SJCRH30 (cell line): ENCODE measurements at regions not wholly inside any gene's neighbourhood (a gene's known extent, or its start where the extent isn't known, plus 50 kb on each side); places are given as distances from the start of the nearest gene placed in this dataset.

Experiments
- DNase-seq, 2 experiments: peaks; one replicate each; pipeline ENCODE4 v3.0.0-alpha.2; 2015 to 2020
- H3K27ac ChIP-seq: fragments of 250-450 bp; sonication (Bioruptor Pico); 2 replicates; pipeline ENCODE4 v1.5.1; 2020; ENCODE audit warnings: mild to moderate bottlenecking, moderate library complexity
- H3K27me3 ChIP-seq: fragments of 250-450 bp; sonication (Bioruptor Pico); 2 replicates; pipeline ENCODE4 v1.5.1; 2020; ENCODE audit warnings: mild to moderate bottlenecking, moderate library complexity
- H3K36me3 ChIP-seq: fragments of 250-450 bp; sonication (Bioruptor Pico); 2 replicates; pipeline ENCODE4 v1.5.1; 2020; ENCODE audit warnings: mild to moderate bottlenecking, moderate library complexity
- H3K4me1 ChIP-seq: fragments of 250-450 bp; sonication (Bioruptor Pico); 2 replicates; pipeline ENCODE4 v1.5.1; 2020; ENCODE audit warnings: mild to moderate bottlenecking, moderate library complexity
- H3K4me3 ChIP-seq: fragments of 250-450 bp; sonication (Bioruptor Pico); 2 replicates; pipeline ENCODE4 v1.5.1; 2020; ENCODE audit warnings: mild to moderate bottlenecking, moderate library complexity
- H3K9me3 ChIP-seq: fragments of 250-450 bp; sonication (Bioruptor Pico); replicated peaks from 2 replicates; pipeline ENCODE4 v1.5.1; 2020; ENCODE audit warnings: mild to moderate bottlenecking, moderate library complexity

DNA sequence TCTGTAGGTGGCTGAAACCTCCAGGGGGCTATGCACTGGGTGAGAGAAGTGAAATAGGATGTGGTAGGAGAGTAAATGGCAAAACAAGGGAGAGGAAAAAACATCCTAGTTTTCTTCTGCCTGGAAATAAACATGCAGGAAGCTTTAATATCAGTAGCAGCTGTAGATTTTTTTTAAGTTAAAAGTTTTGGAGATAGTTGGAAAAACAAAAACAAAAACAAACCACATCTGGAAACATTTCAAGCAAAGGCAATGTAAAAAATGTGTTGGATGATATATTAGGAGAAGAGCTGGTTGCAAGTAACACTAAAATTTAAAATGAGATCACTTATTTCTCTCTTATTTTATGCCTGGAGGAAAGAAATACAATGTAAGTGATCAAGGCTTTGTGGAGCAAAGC, 388.0 kb downstream of the SPRY1 start:
- Histone ChIP-seq H3K27ac (no peak overlapping the region), H3K4me3 (no peak overlapping the region), H3K9me3 (no peaks in the 10 kb centered on the region; the same call in 1 of the 2 replicates), H3K4me1 (peaks cover 24% of the 10 kb centered on the region), H3K36me3 (no peaks in the 10 kb centered on the region), H3K27me3 (no peaks in the 10 kb centered on the region)
- DNase-seq: no peak

DNA sequence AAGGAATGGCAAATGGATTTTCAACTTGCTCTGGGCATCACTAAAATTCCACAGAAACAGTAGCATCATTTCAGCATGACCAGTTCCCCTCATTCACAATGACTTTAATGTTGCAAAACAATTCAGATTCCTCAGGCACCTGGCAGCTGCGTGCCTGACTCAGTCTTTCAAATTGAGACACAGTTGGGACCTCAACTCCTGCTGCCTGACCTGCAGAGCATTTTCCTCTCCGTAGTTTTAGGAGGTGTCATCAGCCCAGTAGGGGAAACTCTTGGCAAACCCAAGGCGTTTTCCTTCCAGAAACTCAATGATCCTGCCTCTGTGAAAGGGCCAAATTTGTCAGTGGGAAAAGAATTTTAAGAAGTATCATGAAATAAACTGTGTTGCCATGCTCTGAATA, 388.9 kb downstream of the SPRY1 start:
- Histone ChIP-seq H3K4me3 (no peak overlapping the region), H3K27ac (no peak overlapping the region), H3K36me3 (no peaks in the 10 kb centered on the region), H3K27me3 (no peaks in the 10 kb centered on the region), H3K9me3 (no peaks in the 10 kb centered on the region; the same call in 1 of the 2 replicates), H3K4me1 (peaks cover 24% of the 10 kb centered on the region)
- DNase-seq: no peak

DNA sequence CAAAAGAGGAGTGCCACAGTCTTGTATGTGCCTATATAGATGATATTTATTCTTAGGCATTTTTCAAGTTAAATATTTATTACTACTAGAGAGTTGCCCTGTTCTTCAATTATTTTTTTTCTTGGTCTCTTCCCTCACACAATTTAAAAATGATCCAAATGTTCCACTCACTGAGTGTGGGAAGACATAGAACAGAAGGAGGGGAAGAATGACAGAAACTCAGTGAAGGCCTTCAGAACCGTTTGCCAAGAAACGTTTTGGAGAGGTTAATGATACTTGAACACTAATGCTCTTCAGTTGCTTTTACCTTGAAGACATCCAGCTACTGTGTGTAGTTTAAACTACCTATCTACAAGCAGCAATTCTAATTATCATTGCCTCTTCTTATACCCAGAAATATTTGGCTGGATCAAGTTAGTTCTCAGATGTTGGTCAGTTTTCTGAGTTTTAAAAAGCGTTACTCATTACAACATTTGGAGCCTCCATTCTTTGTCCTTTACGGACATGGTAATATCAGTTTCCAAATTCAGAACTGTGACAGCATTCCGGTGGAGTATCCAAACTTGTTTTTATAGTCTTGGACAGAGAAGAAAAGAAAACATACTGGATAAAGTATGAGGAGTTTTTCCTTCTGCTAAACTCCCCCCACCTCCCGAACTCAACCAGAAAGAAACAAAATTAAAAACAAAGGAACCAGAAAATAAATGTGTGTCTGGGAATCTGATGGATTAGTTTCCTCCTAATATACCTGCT, 389.7 kb downstream of the SPRY1 start:
- Histone ChIP-seq H3K27me3 (no peaks in the 10 kb centered on the region), H3K36me3 (no peaks in the 10 kb centered on the region), H3K4me3 (peak overlapping the region; percentile 23), H3K27ac (peak overlapping the region; percentile 49), H3K9me3 (no peaks in the 10 kb centered on the region; the same call in 1 of the 2 replicates), H3K4me1 (peaks cover 24% of the 10 kb centered on the region)
- no peak for DNase-seq

DNA sequence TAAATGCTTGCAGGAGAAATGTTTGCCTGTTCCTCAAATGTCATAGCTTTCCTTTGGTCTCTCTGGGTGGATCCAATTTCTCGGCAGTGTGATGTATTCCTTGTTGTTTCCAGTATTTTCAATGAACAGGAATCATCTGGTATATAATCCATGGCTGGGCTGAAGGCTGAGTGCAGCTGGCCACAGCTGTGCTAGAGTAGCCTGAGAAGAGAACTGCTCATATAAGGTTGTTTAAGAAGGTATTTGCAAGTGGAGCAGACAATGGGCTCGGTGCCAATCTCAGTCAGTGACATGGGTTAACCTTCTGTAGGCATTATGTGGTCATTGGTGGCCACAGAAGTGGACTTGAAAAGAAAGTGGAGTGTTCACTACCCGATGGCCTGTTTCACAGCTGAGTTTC, 390.3 kb downstream of the SPRY1 start:
- Histone ChIP-seq H3K36me3 (no peaks in the 10 kb centered on the region), H3K9me3 (no peaks in the 10 kb centered on the region; the same call in 1 of the 2 replicates), H3K27me3 (no peaks in the 10 kb centered on the region), H3K4me1 (peaks cover 24% of the 10 kb centered on the region), H3K27ac (peak overlapping the region; percentile 49), H3K4me3 (peak overlapping the region; percentile 23)
- DNase-seq: peak; percentile 89 to 95

DNA sequence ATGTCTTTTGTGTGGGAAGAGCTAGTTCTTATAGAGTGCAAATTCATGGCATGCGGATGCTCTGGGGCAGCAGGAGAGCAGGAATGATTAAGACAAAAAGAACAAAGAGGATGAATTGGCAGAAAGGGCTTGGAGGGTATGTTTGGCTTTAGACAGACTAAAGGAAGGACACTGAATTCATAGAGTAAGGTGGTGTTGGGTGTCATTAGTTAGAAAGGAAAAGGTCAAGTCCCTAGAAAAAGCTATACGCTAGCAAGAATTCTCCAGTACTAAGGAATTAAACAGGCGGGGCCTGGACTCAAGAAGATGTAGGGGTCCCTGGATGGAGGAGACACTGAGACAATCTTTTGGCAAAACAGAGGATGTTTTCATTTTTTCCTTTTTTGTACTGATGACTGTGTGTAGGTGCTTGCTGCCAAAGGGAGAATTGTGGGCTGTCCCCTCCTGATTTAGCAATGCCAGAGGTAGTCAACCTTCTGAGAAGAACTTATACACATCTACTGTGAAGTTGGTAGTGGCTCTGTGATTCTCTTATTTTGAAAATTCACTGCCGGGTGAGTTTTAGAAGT, 391.0 kb downstream of the SPRY1 start:
- Histone ChIP-seq H3K4me1 (peaks cover 24% of the 10 kb centered on the region), H3K9me3 (no peaks in the 10 kb centered on the region; the same call in 1 of the 2 replicates), H3K27me3 (no peaks in the 10 kb centered on the region), H3K27ac (peak overlapping the region; percentile 49), H3K4me3 (no peak overlapping the region), H3K36me3 (no peaks in the 10 kb centered on the region)
- DNase-seq: no peak

DNA sequence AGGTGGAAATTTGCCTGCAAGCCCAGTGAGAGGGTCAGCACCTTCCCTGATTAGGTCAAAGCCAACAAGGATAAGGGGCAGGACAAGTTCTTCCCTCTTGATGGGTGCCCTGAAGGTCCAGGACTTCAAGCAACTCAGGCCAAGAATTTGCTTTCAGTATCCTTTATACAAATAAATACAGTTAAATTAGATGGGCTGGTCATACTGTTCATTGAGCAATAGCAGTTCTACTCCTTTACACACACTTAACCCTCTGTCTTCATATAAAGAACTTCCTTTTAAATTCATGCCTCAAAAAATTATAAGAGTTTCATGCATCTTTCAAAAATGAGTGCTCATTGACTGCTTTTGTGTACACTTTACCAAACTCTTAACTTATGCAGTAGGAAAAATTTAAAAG, 392.0 kb downstream of the SPRY1 start:
- no peaks in the 10 kb centered on the region; the same call in 1 of the 2 replicates for H3K9me3 ChIP-seq
- no peaks in the 10 kb centered on the region for H3K27me3 ChIP-seq
- DNase-seq: no peak
- H3K27ac ChIP-seq: no peak overlapping the region
- no peak overlapping the region for H3K4me3 ChIP-seq
- peaks cover 24% of the 10 kb centered on the region for H3K4me1 ChIP-seq
- H3K36me3 ChIP-seq: no peaks in the 10 kb centered on the region

DNA sequence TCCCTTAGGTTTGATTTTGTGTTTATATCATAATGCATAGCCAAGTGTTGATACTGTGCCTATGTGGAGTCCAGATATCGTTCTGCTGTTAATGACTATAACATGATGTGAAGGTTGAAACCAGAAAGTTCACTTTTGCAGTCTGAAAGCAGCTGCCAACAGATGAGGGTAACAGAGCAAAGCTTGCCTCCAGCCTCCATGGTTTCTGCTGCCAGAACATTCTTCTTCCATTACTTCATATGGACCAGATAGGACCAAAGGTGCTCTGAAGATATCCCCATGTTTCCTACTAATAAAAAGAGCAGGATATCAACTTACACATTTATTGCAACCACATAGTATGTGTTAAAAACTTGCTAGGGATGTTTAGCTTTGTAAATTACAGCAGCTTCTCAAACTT, 394.1 kb downstream of the SPRY1 start:
- no peak for DNase-seq
- H3K4me1 ChIP-seq: peaks cover 18% of the 10 kb centered on the region
- no peak overlapping the region for H3K27ac ChIP-seq
- H3K4me3 ChIP-seq: no peak overlapping the region
- no peaks in the 10 kb centered on the region for H3K27me3 ChIP-seq
- H3K36me3 ChIP-seq: no peaks in the 10 kb centered on the region
- no peaks in the 10 kb centered on the region for H3K9me3 ChIP-seq

DNA sequence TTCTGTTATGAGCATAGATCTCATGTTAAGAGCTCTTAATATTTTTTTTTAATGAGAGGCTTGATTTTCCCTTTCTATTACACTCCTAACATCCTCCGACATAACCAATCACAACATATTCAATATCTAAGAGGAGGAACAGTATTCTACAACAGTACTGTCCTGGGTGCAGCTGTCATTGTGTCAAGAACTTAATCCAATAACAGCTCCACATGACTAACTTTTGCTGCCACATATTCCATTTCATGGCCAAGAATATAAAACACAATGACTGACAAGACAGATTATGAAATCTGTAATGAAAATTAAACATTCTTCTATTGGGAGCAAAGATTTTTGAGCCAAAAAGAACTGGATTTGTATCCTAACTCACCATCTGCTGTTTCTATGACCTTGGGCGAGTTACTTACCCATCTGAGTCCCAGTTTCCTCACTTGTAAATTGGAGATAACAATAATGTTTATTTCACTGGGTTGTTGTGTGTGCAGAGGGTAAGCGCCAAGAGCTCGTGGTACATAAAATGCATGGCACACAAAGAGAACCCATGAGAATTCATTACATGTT, 405.6 kb downstream of the SPRY1 start:
- Histone ChIP-seq H3K4me3 (no peak overlapping the region), H3K36me3 (no peaks in the 10 kb centered on the region), H3K27me3 (no peaks in the 10 kb centered on the region), H3K4me1 (no peaks in the 10 kb centered on the region), H3K9me3 (peaks cover 12% of the 10 kb centered on the region), H3K27ac (no peak overlapping the region)
- DNase-seq: no peak

DNA sequence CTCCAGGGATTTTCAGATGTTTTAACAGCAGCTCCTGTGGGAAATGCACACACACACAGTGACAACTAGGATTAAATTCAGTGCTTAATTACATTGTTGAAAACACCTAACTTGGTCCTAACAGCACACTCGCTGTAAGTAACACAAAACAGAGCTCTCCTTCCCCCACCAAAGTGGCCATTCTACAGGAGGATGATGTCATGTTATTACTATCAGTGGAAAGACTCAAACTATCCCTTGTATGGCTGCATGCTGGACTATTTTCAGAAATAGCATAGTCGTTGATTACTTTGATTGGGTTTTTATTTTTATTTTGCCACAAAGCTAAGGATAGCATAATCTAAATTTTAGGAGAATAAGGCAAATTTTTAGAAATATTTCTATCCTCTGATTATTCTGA, 406.3 kb downstream of the SPRY1 start:
- Histone ChIP-seq H3K4me3 (no peak overlapping the region), H3K27me3 (no peaks in the 10 kb centered on the region), H3K36me3 (no peaks in the 10 kb centered on the region), H3K27ac (no peak overlapping the region), H3K4me1 (no peaks in the 10 kb centered on the region), H3K9me3 (peaks cover 11% of the 10 kb centered on the region; the same call in 1 of the 2 replicates)
- no peak for DNase-seq

DNA sequence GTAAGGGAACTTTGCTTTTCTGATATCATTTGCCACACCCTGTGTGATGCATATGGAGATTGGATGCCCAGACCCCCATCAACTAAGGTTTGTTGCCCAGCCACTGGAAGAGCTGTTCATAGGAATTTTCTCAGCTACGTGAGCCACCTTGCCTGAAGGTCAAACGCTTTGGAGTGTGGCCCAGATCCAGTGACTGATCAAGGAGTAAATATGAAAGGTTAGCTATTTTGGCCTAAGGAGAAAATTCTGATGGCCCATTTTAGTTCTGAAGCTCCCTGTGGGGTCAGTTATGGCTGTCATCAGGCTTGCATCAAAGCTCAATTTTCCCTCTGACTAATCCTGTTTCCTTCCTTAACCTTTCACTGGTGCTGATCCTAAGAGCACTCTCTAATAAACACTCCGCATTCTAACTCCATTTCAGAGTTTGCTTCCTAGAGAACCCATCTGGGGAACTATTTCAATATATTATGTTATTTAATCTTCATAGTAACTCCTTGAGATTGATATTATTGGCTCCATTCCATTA, 407.7 kb downstream of the SPRY1 start:
- no peak for DNase-seq
- Histone ChIP-seq H3K4me1 (no peaks in the 10 kb centered on the region), H3K36me3 (no peaks in the 10 kb centered on the region), H3K9me3 (no peaks in the 10 kb centered on the region), H3K4me3 (no peak overlapping the region), H3K27ac (no peak overlapping the region), H3K27me3 (no peaks in the 10 kb centered on the region)

DNA sequence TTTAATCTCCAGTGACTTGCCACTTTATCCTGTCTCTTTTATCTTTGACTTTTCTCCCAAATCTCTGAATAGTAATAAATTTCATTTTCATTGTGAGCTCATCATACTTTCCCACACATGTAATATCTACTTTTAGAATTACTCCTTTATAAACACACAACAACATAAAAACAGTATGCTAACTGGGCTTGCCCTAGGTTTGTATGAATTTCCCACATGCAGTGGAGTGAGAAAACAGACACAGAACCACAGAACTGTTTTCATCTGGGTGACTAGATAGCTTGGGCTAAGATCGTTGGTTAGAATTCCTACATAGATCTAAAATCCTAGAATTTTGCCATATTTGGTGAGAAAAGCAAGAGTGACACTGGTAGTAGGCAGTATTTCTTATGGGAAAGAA, 409.5 kb downstream of the SPRY1 start:
- no peak overlapping the region for H3K27ac ChIP-seq
- no peak overlapping the region for H3K4me3 ChIP-seq
- no peak for DNase-seq
- H3K27me3 ChIP-seq: no peaks in the 10 kb centered on the region
- no peaks in the 10 kb centered on the region for H3K36me3 ChIP-seq
- no peaks in the 10 kb centered on the region for H3K4me1 ChIP-seq
- no peaks in the 10 kb centered on the region for H3K9me3 ChIP-seq

DNA sequence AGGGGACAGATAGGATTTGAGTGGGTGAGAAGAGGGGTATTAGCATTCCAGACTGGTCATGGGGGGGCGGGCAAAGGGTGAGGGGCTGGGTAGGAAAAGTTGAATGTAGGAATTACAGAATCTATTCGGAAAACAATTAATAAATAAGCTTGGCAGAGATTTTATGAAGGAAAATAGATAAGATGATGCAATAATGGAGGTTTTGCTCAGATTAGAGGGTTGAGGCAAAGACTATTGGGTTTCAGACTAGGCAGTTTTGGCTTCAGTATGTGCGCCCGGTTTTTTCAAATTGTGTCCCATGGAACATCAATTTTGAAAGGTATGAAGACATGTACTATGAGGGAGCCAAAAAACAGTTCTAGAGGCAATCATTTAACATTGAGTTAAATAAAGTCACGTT, 410.6 kb downstream of the SPRY1 start:
- H3K36me3 ChIP-seq: no peaks in the 10 kb centered on the region

DNA sequence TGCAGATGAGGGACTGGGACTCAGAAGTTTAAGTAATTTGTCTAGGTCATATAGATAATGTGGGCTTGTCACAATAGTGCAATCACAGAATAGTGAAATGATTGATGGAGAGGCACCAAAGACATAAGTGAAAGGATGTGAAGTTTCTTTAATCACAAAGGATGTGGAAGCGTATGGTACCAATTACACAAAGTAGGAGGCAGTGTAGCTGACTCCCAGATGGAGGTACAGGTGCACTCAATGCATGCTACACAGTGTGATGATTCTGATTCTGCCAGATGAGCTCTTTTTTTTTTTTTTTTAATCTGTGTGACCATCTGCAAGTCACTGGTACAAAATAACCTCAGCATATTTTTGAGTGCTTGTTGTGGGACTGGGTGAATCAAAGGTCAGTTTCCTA, 411.3 kb downstream of the SPRY1 start:
- DNase-seq: no peak
- Histone ChIP-seq H3K4me1 (no peaks in the 10 kb centered on the region), H3K4me3 (no peak overlapping the region), H3K27ac (no peak overlapping the region), H3K36me3 (no peaks in the 10 kb centered on the region), H3K9me3 (no peaks in the 10 kb centered on the region), H3K27me3 (no peaks in the 10 kb centered on the region)

More for the DNA sequence above, 410.6 kb downstream of the SPRY1 start:
- no peak for DNase-seq
- Histone ChIP-seq H3K9me3 (no peaks in the 10 kb centered on the region), H3K27ac (no peak overlapping the region), H3K27me3 (no peaks in the 10 kb centered on the region), H3K4me1 (no peaks in the 10 kb centered on the region), H3K4me3 (no peak overlapping the region)

DNA sequence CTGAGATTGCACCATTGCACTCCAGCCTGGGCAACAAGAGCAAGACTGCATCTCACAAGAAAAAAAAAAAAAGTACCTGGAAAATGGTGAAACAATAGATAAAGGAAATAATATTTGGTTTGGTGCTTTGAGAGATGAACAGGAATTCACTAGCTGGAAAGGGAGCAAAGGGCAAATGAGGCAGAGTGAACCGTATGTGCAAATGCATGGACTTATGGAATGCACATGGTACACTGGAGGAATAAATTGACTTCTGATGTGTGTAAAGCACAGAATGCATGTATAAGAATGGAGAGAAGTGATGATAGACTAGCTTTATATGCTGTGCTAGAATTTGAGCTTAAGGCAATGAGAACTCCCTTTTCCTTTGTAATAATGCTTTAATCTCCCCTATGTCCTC, 413.3 kb downstream of the SPRY1 start:
- no peak overlapping the region for H3K27ac ChIP-seq
- 0 out of 2 replicates have a peak, but pooled peaks cover 3% of the 10 kb centered on the region for H3K9me3 ChIP-seq
- H3K27me3 ChIP-seq: no peaks in the 10 kb centered on the region
- H3K4me3 ChIP-seq: no peak overlapping the region
- DNase-seq: no peak
- H3K4me1 ChIP-seq: peaks cover 6% of the 10 kb centered on the region; the same call in 1 of the 2 replicates
- no peaks in the 10 kb centered on the region for H3K36me3 ChIP-seq

DNA sequence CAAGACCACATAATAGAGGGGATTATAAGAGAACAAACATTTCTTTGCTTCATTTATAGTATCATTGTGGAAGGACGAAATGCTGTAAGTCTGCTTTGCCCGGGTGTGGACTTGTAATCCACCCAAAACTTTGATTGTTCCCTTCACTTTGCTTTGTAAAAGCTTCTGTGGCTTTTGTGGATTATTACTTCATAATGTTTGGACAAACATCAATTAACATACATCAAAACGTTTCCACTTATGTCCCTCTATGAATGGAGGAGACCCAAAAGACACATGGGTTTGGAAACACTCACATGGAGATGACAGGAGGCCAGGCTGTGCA, 415.4 kb downstream of the SPRY1 start:
- Histone ChIP-seq H3K27ac (no peak overlapping the region), H3K4me1 (peaks cover 14% of the 10 kb centered on the region; the same call in 1 of the 2 replicates), H3K9me3 (0 out of 2 replicates have a peak, but pooled peaks cover 3% of the 10 kb centered on the region), H3K27me3 (no peaks in the 10 kb centered on the region), H3K4me3 (no peak overlapping the region), H3K36me3 (no peaks in the 10 kb centered on the region)
- DNase-seq: no peak
